Transverse colon (tissue), 3 donors: ENCODE measurements at regions not wholly inside any gene's neighbourhood (a gene's known extent, or its start where the extent isn't known, plus 50 kb on each side); places are given as distances from the start of the nearest gene placed in this dataset.

Experiments used
- EP300 ChIP-seq: sonication (generic); formaldehyde crosslinking; IDR thresholded peaks from one replicate; pipeline ENCODE4 v1.6.1; 2017; ENCODE audit warnings: antibody characterized with exemption, low read depth
- POLR2A ChIP-seq: fragments of 450-650 bp; IDR thresholded peaks from one replicate; pipeline ENCODE4 v1.6.1; 2016; ENCODE audit warnings: antibody characterized with exemption, mild to moderate bottlenecking, moderate library complexity
- TF ChIP-seq, protein P1 (sequence below), 5 experiments: fragments of 200-600 bp in 3 of 5; fragments of 450-650 bp in 2 of 5; sonication (generic) in 3 of 5; IDR thresholded peaks; 1 replicate in 2 of 5; 2 replicates in 3 of 5; pipeline ENCODE4 v1.5.1; 2016 to 2017; ENCODE audit warnings: antibody characterized with exemption in 5 of 5, inconsistent platforms in 3 of 5, mild to moderate bottlenecking in 2 of 5, moderate library complexity in 1 of 5

DNA sequence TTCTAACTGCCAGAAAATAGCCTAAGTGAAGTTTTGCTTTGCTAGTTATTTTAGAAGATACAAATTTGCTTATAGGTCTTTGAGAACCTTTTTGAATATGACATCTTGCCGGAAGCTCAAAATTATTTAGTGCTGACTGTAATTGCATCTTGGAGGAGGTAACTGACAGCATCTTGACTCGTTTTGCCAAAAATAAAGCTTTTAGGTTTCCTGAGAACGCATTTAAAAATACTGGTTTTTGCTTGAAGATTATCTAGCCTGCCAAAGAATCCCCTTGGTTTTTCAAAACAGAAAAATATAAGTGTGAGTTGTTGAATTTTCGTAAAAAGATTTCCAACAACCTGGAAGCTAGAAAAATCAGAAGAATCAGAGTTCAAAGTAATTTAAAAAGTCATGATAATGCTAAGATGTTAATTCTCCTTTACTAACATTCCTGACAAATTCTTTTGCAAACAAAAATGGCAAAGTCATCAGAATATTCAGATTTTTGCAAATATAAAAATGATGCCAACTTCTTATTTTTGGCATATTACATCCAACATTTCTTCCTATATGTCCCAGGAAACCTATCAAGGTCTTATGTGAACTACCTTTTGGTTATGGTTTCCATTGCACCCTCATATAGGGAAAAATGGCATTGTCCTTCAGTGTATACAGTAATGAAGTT, 178.0 kb upstream of the SLC8A1 start:
- TF ChIP-seq, protein P1, sequence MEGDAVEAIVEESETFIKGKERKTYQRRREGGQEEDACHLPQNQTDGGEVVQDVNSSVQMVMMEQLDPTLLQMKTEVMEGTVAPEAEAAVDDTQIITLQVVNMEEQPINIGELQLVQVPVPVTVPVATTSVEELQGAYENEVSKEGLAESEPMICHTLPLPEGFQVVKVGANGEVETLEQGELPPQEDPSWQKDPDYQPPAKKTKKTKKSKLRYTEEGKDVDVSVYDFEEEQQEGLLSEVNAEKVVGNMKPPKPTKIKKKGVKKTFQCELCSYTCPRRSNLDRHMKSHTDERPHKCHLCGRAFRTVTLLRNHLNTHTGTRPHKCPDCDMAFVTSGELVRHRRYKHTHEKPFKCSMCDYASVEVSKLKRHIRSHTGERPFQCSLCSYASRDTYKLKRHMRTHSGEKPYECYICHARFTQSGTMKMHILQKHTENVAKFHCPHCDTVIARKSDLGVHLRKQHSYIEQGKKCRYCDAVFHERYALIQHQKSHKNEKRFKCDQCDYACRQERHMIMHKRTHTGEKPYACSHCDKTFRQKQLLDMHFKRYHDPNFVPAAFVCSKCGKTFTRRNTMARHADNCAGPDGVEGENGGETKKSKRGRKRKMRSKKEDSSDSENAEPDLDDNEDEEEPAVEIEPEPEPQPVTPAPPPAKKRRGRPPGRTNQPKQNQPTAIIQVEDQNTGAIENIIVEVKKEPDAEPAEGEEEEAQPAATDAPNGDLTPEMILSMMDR (IDR thresholded peaks at IDR 0.05), result no peak
- no peak for TF ChIP-seq EP300
- TF ChIP-seq POLR2A, result no peak
